Right lobe of liver (tissue), 6 donors: ENCODE measurements at regions not wholly inside any gene's neighbourhood (a gene's known extent, or its start where the extent isn't known, plus 50 kb on each side); places are given as distances from the start of the nearest gene placed in this dataset.

Experiments
- ATAC-seq, 4 donors: fragments of 200-7000 bp; cut with Tn5 transposase; one replicate each; pipeline ENCODE4 v1.9.1; 2020; ENCODE audit warnings: mild to moderate bottlenecking in 4 of 4, moderate library complexity in 4 of 4
- DNase-seq, 3 donors: peaks; one replicate each; pipeline ENCODE4 v3.0.0-alpha.2; 2020
- H3K27ac ChIP-seq, 3 donors: fragments of 200-600 bp; one replicate each; pipeline ENCODE4 v1.8.0; 2022
- H3K27me3 ChIP-seq, 2 donors: fragments of 200-600 bp; one replicate each; pipeline ENCODE4 v1.8.0; 2022
- H3K36me3 ChIP-seq, 4 donors: fragments of 200-600 bp; sonication (generic) in 1 of 4; one replicate each; pipeline versions ENCODE4 v1.5.1 to v1.8.0; 2017 to 2022; ENCODE audit warnings: control low read depth in 1 of 4
- H3K4me1 ChIP-seq, 4 donors: fragments of 200-600 bp; sonication (generic) in 1 of 4; one replicate each; pipeline versions ENCODE4 v1.5.1 to v1.8.0; 2017 to 2022; ENCODE audit warnings: control low read depth in 1 of 4
- H3K4me3 ChIP-seq, 3 donors: fragments of 200-600 bp; one replicate each; pipeline ENCODE4 v1.8.0; 2022
- H3K9me3 ChIP-seq, 4 donors: fragments of 200-600 bp; sonication (generic) in 1 of 4; one replicate each; pipeline versions ENCODE4 v1.5.1 to v1.8.0; 2017 to 2022; ENCODE audit warnings: control low read depth in 1 of 4
- POLR2A ChIP-seq: fragments of 450-650 bp; IDR thresholded peaks from one replicate; pipeline ENCODE4 v1.6.1; 2017; ENCODE audit warnings: antibody characterized with exemption, mild to moderate bottlenecking
- WGBS: methylation state at CpG from one replicate; pipeline ENCODE4 v1.1.6; 2018; ENCODE audit warnings: low coverage, low lambda C conversion rate; ENCODE audit not compliant: insufficient coverage; ENCODE audit errors: missing lambda C conversion rate; 5-methylcytosine and 5-hydroxymethylcytosine counted together
- intact Hi-C, 2 donors: fragments of 100-400 bp; cut with DNase I; formaldehyde crosslinking; loops; one replicate each; pipeline versions ENCODE4 v1.11.2 to v1.14.1; 2022
- TF ChIP-seq, protein P1 (sequence below), 4 donors: fragments of 200-600 bp in 3 of 4; fragments of 450-650 bp in 1 of 4; IDR thresholded peaks; one replicate each; pipeline versions ENCODE4 v1.5.1 to v1.8.0; 2016 to 2022; ENCODE audit warnings: antibody characterized with exemption in 4 of 4, mild to moderate bottlenecking in 2 of 4
- donor health status: DM: no; HTN: yes; CAD: no.
- donor health status: DM: no; HTN: no; CAD: no.
- donor health status: DM: no; HTN: no; CAD: no.
- donor health status: DM: no; HTN: yes; CAD: no.
- donor health status: DM: no; HTN: yes; CAD: no.

DNA sequence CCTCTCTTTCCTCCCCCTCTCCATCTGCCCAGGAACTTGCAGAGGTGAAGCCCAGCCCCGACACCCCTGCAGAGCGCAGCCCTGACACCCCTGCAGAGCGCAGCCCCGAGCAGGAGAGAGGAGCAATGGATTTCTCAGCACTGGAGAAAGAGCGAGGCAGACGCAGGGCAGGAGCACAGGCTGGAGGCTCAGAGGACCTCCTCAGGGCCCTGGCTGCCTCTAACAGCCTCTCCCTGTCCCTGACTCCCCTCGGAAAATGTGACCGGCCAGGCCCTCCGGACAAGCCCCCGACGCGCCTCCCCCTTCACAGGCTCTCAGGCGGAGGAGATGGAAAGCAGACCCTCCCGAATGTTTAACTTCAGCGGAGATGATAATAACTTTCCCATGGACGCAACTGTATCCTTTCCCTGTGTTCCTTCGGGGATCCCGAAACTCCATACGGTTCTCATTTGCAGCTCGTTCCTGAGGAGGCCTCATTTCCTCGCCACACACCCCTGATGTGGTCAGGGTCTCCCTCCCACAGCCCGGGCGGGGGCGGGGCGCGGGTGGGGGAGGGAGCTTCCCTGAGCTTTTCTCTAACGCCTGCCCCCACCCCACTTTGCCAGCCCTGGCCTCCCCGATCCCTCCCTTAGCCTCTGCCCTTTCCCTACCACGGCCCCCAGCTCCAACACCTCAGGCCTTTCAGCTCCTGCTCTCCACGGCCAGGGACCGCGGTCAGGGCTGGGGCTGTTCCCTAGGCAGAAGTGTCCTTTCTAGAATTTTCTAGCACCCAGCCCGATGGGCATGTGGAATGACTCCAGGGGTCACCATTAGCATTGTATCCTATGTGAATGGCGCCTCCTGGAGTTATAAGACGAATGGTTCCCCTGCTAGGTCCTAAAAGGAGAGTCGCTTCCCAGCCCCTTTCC, 201.1 kb upstream of the BCOR start:
- H3K9me3 ChIP-seq = no peaks in the 10 kb centered on the region
- H3K36me3 ChIP-seq = no peaks in the 10 kb centered on the region
- H3K4me3 ChIP-seq = no peak overlapping the region
- intact Hi-C loops = no loop called here
- peak in 1 of 4 donors; percentile 13 for ATAC-seq
- H3K4me1 ChIP-seq = no peaks in the 10 kb centered on the region
- 51% methylated on average over 23 of the region's 36 CpGs for WGBS
- no peak overlapping the region for H3K27ac ChIP-seq
- no peak for DNase-seq
- H3K27me3 ChIP-seq = peaks cover 0 to 7% of the 10 kb centered on the region in 2 donors
- TF ChIP-seq, protein P1, sequence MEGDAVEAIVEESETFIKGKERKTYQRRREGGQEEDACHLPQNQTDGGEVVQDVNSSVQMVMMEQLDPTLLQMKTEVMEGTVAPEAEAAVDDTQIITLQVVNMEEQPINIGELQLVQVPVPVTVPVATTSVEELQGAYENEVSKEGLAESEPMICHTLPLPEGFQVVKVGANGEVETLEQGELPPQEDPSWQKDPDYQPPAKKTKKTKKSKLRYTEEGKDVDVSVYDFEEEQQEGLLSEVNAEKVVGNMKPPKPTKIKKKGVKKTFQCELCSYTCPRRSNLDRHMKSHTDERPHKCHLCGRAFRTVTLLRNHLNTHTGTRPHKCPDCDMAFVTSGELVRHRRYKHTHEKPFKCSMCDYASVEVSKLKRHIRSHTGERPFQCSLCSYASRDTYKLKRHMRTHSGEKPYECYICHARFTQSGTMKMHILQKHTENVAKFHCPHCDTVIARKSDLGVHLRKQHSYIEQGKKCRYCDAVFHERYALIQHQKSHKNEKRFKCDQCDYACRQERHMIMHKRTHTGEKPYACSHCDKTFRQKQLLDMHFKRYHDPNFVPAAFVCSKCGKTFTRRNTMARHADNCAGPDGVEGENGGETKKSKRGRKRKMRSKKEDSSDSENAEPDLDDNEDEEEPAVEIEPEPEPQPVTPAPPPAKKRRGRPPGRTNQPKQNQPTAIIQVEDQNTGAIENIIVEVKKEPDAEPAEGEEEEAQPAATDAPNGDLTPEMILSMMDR (IDR thresholded peaks at IDR 0.05) = no peak
- TF ChIP-seq POLR2A = no peak

DNA sequence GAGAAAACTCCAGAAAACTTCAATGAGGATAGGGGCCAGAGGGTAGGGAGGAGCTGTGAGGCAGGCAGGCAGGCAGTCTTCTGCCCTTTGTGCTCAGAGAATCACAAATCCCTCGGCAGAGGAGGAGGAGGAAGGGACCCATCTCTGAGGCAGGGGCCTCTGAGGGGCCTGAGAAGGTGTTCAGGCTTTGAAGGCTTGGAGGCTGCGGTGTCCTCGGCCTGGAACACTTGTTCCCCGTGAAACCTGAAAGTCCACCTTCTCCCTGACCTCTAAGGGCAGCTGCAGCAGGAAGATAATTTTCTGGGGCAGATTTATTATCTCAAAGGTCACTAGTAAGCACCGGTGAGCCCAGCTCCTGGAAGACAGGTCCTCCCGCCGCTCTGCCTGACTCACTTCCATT, 200.3 kb upstream of the BCOR start:
- WGBS = 50% methylated on average over 3 of the region's 7 CpGs
- Histone ChIP-seq H3K9me3 (no peaks in the 10 kb centered on the region), H3K27ac (no peak overlapping the region), H3K27me3 (peaks cover 0 to 7% of the 10 kb centered on the region in 2 donors), H3K4me3 (no peak overlapping the region), H3K4me1 (no peaks in the 10 kb centered on the region), H3K36me3 (no peaks in the 10 kb centered on the region)
- DNase-seq (no peak), ATAC-seq (no peak)
- intact Hi-C loops = no loop called here
- TF ChIP-seq POLR2A = no peak
- TF ChIP-seq, protein P1 (IDR thresholded peaks at IDR 0.05) = no peak

DNA sequence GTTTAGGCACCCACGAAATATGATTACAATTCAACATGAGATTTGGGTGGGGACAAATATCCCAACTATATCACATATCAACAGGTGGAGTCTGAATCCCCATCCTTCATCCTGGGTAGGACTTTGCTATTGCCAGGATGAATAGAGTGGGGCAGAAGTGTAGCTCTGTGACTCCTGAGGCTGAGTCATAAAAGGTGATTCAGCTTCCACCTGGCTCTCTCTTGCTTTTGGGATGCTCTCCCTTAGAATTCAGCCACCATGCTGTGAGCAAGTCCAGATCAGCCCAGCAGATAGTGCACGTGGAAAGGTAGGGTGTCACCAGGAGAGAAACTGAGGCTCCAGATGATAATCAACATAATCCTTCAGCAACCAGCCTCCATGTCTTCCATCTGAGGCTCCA, 193.8 kb upstream of the BCOR start:
- intact Hi-C loops = no loop called here
- DNase-seq = no peak
- H3K9me3 ChIP-seq = no peaks in the 10 kb centered on the region
- no peaks in the 10 kb centered on the region for H3K27me3 ChIP-seq
- no peaks in the 10 kb centered on the region for H3K36me3 ChIP-seq
- WGBS = 56% methylated on average over 1 of the region's 2 CpGs
- no peak for ATAC-seq
- H3K4me3 ChIP-seq = no peak overlapping the region
- no peak overlapping the region for H3K27ac ChIP-seq
- TF ChIP-seq POLR2A = no peak
- TF ChIP-seq, protein P1 (IDR thresholded peaks at IDR 0.05) = no peak
- H3K4me1 ChIP-seq = no peaks in the 10 kb centered on the region

DNA sequence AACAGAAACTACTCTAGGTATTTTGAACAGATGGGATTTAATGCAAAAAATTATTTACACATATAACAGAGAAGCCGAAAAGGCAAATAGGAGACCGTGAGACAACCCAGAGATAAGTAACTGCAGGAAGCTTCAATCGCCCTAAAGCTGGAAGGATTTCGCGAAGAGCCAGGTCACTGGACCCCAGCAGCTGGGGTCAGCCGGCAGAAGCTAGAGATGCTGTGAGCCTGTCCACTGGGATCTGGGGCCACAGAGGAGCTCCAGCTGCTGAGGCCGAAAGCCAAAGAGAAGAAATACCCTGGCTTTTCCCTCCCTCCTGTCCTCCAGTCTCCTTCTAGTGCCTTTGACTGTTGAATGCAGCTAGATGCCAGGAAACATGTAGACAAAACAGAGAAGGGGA, 192.8 kb upstream of the BCOR start:
- WGBS = 68% methylated on average over 6 of the region's 7 CpGs
- Histone ChIP-seq H3K36me3 (no peaks in the 10 kb centered on the region), H3K27ac (no peak overlapping the region), H3K4me3 (no peak overlapping the region), H3K4me1 (no peaks in the 10 kb centered on the region), H3K9me3 (no peaks in the 10 kb centered on the region), H3K27me3 (no peaks in the 10 kb centered on the region)
- no peak for ATAC-seq
- TF ChIP-seq, protein P1 (IDR thresholded peaks at IDR 0.05) = no peak
- TF ChIP-seq POLR2A = no peak
- intact Hi-C loops = no loop called here
- DNase-seq = no peak
